ENCODE measurements at regions not wholly inside any gene's neighbourhood (a gene's known extent, or its start where the extent isn't known, plus 50 kb on each side); places are given as distances from the start of the nearest gene placed in this dataset.

DNA sequence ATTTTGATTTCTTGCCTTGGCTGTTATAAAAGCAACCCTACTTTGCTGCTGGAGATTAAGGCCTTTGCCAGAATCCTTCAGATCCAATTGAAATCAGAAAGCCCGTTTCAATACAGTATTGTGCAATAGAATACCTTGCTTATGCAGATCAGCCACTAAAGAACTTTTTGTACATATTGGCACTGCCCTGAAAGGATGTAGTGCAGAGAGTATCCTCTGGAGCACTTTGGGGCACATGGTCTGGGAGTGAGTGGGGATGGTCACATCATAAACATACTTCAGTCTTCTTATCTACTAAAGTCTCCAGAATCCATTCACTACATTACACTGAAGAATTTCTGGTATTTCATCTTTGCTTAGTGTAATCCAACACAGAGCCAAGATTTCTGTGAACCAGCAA is 189.0 kb downstream of the CENPF start:
- Histone ChIP-seq H3K27me3 (ENCODE audit: control insufficient read depth, insufficient read depth, low read length) (no peaks in the 10 kb centered on the region), H4K20me1 (ENCODE audit: control insufficient read depth, extremely low read depth, insufficient read depth, low read length) (no peaks in the 10 kb centered on the region)
- TF ChIP-seq EZH2 (IDR thresholded peaks at IDR 0.05; ENCODE audit: low read length, missing control alignments) = no peak
- TF ChIP-seq, protein P1, sequence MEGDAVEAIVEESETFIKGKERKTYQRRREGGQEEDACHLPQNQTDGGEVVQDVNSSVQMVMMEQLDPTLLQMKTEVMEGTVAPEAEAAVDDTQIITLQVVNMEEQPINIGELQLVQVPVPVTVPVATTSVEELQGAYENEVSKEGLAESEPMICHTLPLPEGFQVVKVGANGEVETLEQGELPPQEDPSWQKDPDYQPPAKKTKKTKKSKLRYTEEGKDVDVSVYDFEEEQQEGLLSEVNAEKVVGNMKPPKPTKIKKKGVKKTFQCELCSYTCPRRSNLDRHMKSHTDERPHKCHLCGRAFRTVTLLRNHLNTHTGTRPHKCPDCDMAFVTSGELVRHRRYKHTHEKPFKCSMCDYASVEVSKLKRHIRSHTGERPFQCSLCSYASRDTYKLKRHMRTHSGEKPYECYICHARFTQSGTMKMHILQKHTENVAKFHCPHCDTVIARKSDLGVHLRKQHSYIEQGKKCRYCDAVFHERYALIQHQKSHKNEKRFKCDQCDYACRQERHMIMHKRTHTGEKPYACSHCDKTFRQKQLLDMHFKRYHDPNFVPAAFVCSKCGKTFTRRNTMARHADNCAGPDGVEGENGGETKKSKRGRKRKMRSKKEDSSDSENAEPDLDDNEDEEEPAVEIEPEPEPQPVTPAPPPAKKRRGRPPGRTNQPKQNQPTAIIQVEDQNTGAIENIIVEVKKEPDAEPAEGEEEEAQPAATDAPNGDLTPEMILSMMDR (conservative IDR thresholded peaks at IDR 0.05 in 1 of 2, IDR thresholded peaks at IDR 0.05 in 1 of 2; ENCODE audit: low read depth in 1 of 2, low read length in 2 of 2) = no peak

DNA sequence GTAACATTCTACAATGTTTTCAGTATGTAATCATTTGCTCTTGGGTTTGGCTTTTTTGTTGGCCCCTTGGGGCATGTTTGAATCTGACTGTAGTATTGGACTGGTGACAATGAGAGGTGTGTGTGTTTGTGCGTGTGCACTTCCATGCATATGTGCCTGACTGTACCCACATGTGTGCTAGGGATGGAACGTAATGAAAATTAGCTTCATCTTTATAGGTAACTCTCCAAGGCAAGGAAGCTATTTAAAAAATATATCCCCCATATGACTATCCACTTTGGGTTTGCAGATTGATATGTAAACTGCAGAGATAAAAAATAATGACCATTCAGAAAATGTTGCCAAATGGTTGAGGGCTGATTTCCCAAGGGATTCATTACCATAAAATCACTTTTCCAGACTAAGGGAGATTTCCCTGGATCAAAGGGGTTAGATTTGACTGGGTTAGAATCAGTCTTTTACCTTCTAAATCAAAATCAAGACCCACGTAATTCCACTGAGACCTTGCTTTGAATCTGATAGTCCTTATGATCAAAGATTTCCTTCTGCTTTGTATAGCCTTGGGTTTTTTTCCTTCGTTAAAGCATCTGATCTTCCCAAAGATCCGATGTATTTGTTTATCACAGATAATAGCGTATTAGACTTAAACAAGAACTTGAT is 189.7 kb downstream of the CENPF start:
- H3K4me3 ChIP-seq (replicated peaks in 1 of 4; ENCODE audit: control extremely low read depth in 1 of 4, insufficient read depth in 1 of 4, low read depth in 3 of 4, low read length in 4 of 4) = no peak overlapping the region
- no peaks in the 10 kb centered on the region for H3K27me3 ChIP-seq (ENCODE audit: control insufficient read depth, insufficient read depth, low read length)
- no peaks in the 10 kb centered on the region for H3K4me1 ChIP-seq (ENCODE audit: control insufficient read depth, extremely low read depth, insufficient read depth, low read length)
- no peaks in the 10 kb centered on the region for H3K79me2 ChIP-seq (ENCODE audit: control insufficient read depth, insufficient read depth, low read length)
- no peak overlapping the region for H3K27ac ChIP-seq (ENCODE audit: insufficient read depth, low read length)
- no peak for DNase-seq (ENCODE audit: low read depth in 2 of 2)
- H3K4me2 ChIP-seq (ENCODE audit: extremely low read depth, insufficient read depth, low read length) = no peak overlapping the region
- H3K36me3 ChIP-seq (ENCODE audit: control insufficient read depth, insufficient read depth, low read length) = no peaks in the 10 kb centered on the region
- no peaks in the 10 kb centered on the region for H4K20me1 ChIP-seq (ENCODE audit: control insufficient read depth, extremely low read depth, insufficient read depth, low read length)
- no peak overlapping the region for H3K9ac ChIP-seq (ENCODE audit: insufficient read depth, low read length)
- H2AFZ ChIP-seq (ENCODE audit: low read length) = no peak overlapping the region
- no peaks in the 10 kb centered on the region for H3K9me3 ChIP-seq (ENCODE audit: control insufficient read depth, insufficient read depth, low read depth, low read length)
- no peak for TF ChIP-seq EZH2 (IDR thresholded peaks at IDR 0.05; ENCODE audit: low read length, missing control alignments)
- TF ChIP-seq, protein P1 (conservative IDR thresholded peaks at IDR 0.05 in 1 of 2, IDR thresholded peaks at IDR 0.05 in 1 of 2; ENCODE audit: low read depth in 1 of 2, low read length in 2 of 2) = no peak

More for the DNA sequence above, 189.0 kb downstream of the CENPF start:
- H3K4me3 ChIP-seq (replicated peaks in 1 of 4; ENCODE audit: control extremely low read depth in 1 of 4, insufficient read depth in 1 of 4, low read depth in 3 of 4, low read length in 4 of 4) = no peak overlapping the region
- H3K79me2 ChIP-seq (ENCODE audit: control insufficient read depth, insufficient read depth, low read length) = no peaks in the 10 kb centered on the region
- H3K4me1 ChIP-seq (ENCODE audit: control insufficient read depth, extremely low read depth, insufficient read depth, low read length) = no peaks in the 10 kb centered on the region
- no peaks in the 10 kb centered on the region for H3K36me3 ChIP-seq (ENCODE audit: control insufficient read depth, insufficient read depth, low read length)
- no peaks in the 10 kb centered on the region for H3K9me3 ChIP-seq (ENCODE audit: control insufficient read depth, insufficient read depth, low read depth, low read length)
- no peak overlapping the region for H3K27ac ChIP-seq (ENCODE audit: insufficient read depth, low read length)
- DNase-seq (ENCODE audit: low read depth in 2 of 2) = peak in 1 of 2 donors; percentile 77
- no peak overlapping the region for H2AFZ ChIP-seq (ENCODE audit: low read length)
- no peak overlapping the region for H3K4me2 ChIP-seq (ENCODE audit: extremely low read depth, insufficient read depth, low read length)
- no peak overlapping the region for H3K9ac ChIP-seq (ENCODE audit: insufficient read depth, low read length)

DNA sequence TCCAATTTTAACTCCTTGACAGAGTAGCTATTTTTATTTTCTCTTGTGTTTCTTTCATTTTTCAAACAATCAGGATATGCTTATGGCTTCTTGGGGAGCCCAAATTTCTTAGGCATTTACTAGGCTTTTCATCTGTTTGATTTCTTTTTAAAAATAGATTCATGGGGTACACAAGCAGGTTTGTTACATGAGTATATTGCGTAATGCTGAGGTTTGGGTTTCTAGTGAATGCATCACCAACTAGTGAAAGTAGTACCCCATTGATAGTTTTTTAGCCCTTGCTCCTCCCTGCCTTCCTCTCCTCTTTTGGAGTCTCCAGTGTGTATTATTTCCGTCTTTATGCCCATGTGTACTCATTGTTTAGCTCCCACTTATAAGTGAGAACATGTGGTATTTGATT is 190.7 kb downstream of the CENPF start:
- Histone ChIP-seq H3K4me1 (ENCODE audit: control insufficient read depth, extremely low read depth, insufficient read depth, low read length) (no peaks in the 10 kb centered on the region), H3K9me3 (ENCODE audit: control insufficient read depth, insufficient read depth, low read depth, low read length) (no peaks in the 10 kb centered on the region), H2AFZ (ENCODE audit: low read length) (no peak overlapping the region), H3K36me3 (ENCODE audit: control insufficient read depth, insufficient read depth, low read length) (no peaks in the 10 kb centered on the region), H3K9ac (ENCODE audit: insufficient read depth, low read length) (no peak overlapping the region), H3K27ac (ENCODE audit: insufficient read depth, low read length) (no peak overlapping the region), H4K20me1 (ENCODE audit: control insufficient read depth, extremely low read depth, insufficient read depth, low read length) (no peaks in the 10 kb centered on the region), H3K4me2 (ENCODE audit: extremely low read depth, insufficient read depth, low read length) (no peak overlapping the region), H3K27me3 (ENCODE audit: control insufficient read depth, insufficient read depth, low read length) (no peaks in the 10 kb centered on the region), H3K4me3 (replicated peaks in 1 of 4; ENCODE audit: control extremely low read depth in 1 of 4, insufficient read depth in 1 of 4, low read depth in 3 of 4, low read length in 4 of 4) (no peak overlapping the region), H3K79me2 (ENCODE audit: control insufficient read depth, insufficient read depth, low read length) (no peaks in the 10 kb centered on the region)
- TF ChIP-seq EZH2 (IDR thresholded peaks at IDR 0.05; ENCODE audit: low read length, missing control alignments) = no peak
- TF ChIP-seq, protein P1 (conservative IDR thresholded peaks at IDR 0.05 in 1 of 2, IDR thresholded peaks at IDR 0.05 in 1 of 2; ENCODE audit: low read depth in 1 of 2, low read length in 2 of 2) = no peak
- no peak for DNase-seq (ENCODE audit: low read depth in 2 of 2)
